ENCODE measurements at regions not wholly inside any gene's neighbourhood (a gene's known extent, or its start where the extent isn't known, plus 50 kb on each side); places are given as distances from the start of the nearest gene placed in this dataset.

DNA sequence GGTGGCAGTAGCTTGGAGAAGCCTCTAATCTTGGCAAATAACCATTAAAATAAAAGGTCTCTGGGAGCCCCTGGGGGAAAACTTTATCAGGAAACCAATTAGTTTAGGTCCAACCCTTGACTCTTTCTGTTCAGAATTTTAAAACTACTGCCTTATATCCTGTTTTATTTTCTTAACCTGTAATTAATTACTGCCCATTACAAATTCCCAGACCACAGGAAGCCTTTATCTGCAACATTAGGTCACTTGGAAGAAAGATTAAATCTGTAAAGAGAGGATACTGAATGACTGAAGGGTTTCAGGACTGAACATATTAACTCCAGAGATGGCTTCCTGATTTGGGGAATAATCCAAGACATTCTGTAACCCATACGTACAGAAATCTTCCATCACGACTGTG lies 320.5 kb upstream of the SORCS1 start:
- Histone ChIP-seq H3K36me3 (no peaks in the 10 kb centered on the region), H3K27ac (no peak overlapping the region), H3K9me3 (no peaks in the 10 kb centered on the region), H3K4me1 (ENCODE audit: insufficient read depth) (no peaks in the 10 kb centered on the region), H3K4me3 (no peak overlapping the region), H3K27me3 (no peaks in the 10 kb centered on the region)
- 59 to 73% (median 61%) methylated on average over 2 of the region's 2 CpGs for WGBS, 3 donors
- intact Hi-C loops (cut with DNase I): no loop called here
- DNase-seq: no peak
- TF ChIP-seq EP300 (IDR thresholded peaks at IDR 0.05): no peak
- TF ChIP-seq POLR2A (IDR thresholded peaks at IDR 0.05): no peak
- TF ChIP-seq CTCF (IDR thresholded peaks at IDR 0.05): no peak

GRCh38 chr10:107481881-107482280 lies 317.4 kb upstream of the SORCS1 start:
- WGBS, 3 donors: 56 to 79% (median 74%) methylated on average over 7 of the region's 7 CpGs
- H3K9me3 ChIP-seq: no peaks in the 10 kb centered on the region
- H3K4me1 ChIP-seq (ENCODE audit: insufficient read depth): no peaks in the 10 kb centered on the region
- H3K27me3 ChIP-seq: no peaks in the 10 kb centered on the region
- DNase-seq: no peak
- H3K36me3 ChIP-seq: no peaks in the 10 kb centered on the region
- TF ChIP-seq EP300 (IDR thresholded peaks at IDR 0.05) (no peak), CTCF (IDR thresholded peaks at IDR 0.05) (no peak)
- no peak overlapping the region for H3K27ac ChIP-seq
- H3K4me3 ChIP-seq: no peak overlapping the region
- intact Hi-C loops (cut with DNase I): no loop called here

DNA sequence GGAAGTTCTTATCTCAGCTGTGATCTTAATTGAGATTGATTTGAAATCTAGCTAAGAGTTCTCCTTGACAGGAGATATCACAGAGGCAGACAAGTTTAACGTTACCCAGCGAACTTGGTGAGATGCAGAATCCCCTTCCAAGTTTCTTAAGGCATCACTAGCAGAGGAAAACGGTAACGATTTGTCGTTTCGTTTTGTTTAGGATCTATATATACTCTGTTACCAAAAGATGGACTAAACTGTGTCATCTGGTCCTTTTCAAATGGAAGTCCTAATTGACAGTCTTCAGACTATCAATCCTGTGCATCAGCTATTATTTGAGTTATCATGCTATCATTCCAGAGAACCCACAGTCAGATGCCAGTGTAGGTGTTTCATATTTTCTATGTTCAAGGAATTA lies 316.7 kb upstream of the SORCS1 start:
- WGBS, 3 donors: 79 to 85% (median 81%) methylated on average over 6 of the region's 6 CpGs
- intact Hi-C loops (cut with DNase I): no loop called here

GRCh38 chr10:107480781-107481180 lies 316.3 kb upstream of the SORCS1 start:
- intact Hi-C loops (cut with DNase I): no loop called here
- H3K4me3 ChIP-seq: no peak overlapping the region
- TF ChIP-seq CTCF (IDR thresholded peaks at IDR 0.05) (no peak), EP300 (IDR thresholded peaks at IDR 0.05) (no peak), POLR2A (IDR thresholded peaks at IDR 0.05) (no peak)
- no peak overlapping the region for H3K27ac ChIP-seq
- no peaks in the 10 kb centered on the region for H3K36me3 ChIP-seq
- no peaks in the 10 kb centered on the region for H3K4me1 ChIP-seq (ENCODE audit: insufficient read depth)
- no peaks in the 10 kb centered on the region for H3K27me3 ChIP-seq
- no peaks in the 10 kb centered on the region for H3K9me3 ChIP-seq
- DNase-seq: no peak

More for the DNA sequence above, 316.7 kb upstream of the SORCS1 start:
- Histone ChIP-seq H3K4me1 (ENCODE audit: insufficient read depth) (no peaks in the 10 kb centered on the region), H3K36me3 (no peaks in the 10 kb centered on the region), H3K4me3 (no peak overlapping the region), H3K27ac (no peak overlapping the region), H3K9me3 (no peaks in the 10 kb centered on the region), H3K27me3 (no peaks in the 10 kb centered on the region)
- DNase-seq: no peak
- no peak for TF ChIP-seq CTCF (IDR thresholded peaks at IDR 0.05)
- no peak for TF ChIP-seq EP300 (IDR thresholded peaks at IDR 0.05)
- TF ChIP-seq POLR2A (IDR thresholded peaks at IDR 0.05): no peak

- Histone ChIP-seq H3K4me3 (no peak overlapping the region), H3K27ac (no peak overlapping the region), H3K9me3 (no peaks in the 10 kb centered on the region), H3K36me3 (no peaks in the 10 kb centered on the region), H3K27me3 (no peaks in the 10 kb centered on the region), H3K4me1 (ENCODE audit: insufficient read depth) (no peaks in the 10 kb centered on the region)
- intact Hi-C loops (cut with DNase I): no loop called here
- TF ChIP-seq EP300 (IDR thresholded peaks at IDR 0.05): no peak
- no peak for TF ChIP-seq POLR2A (IDR thresholded peaks at IDR 0.05)
- TF ChIP-seq CTCF (IDR thresholded peaks at IDR 0.05): no peak
- DNase-seq: no peak
Measured at GRCh38 chr10:107477266-107477665, 312.8 kb upstream of the SORCS1 start.

Measured in ovary (tissue), 7 donors.